ENCODE measurements at regions not wholly inside any gene's neighbourhood (a gene's known extent, or its start where the extent isn't known, plus 50 kb on each side); places are given as distances from the start of the nearest gene placed in this dataset.

- no peak for DNase-seq
Observed at GRCh38 chr22:48256041-48256739, 1493.7 kb downstream of the TBC1D22A start.

GRCh38 chr22:48254311-48254873, 1491.9 kb downstream of the TBC1D22A start:
- DNase-seq, result peak in 1 of 2 experiments; percentile 47

- no peak for DNase-seq
Observed at GRCh38 chr22:48253573-48253972, 1491.1 kb downstream of the TBC1D22A start.

GRCh38 chr22:48253136-48253535, 1490.7 kb downstream of the TBC1D22A start:
- no peak for DNase-seq

- no peak for DNase-seq
Observed at GRCh38 chr22:48251629-48252028, 1489.2 kb downstream of the TBC1D22A start.

- no peak for DNase-seq
Observed at GRCh38 chr22:48250937-48251530, 1488.6 kb downstream of the TBC1D22A start.

GRCh38 chr22:48250286-48250895, 1487.9 kb downstream of the TBC1D22A start:
- DNase-seq, result no peak

GRCh38 chr22:48249713-48250268, 1487.3 kb downstream of the TBC1D22A start:
- no peak for DNase-seq

- no peak for DNase-seq
Observed at GRCh38 chr22:48248901-48249455, 1486.5 kb downstream of the TBC1D22A start.

GRCh38 chr22:48247829-48248228, 1485.4 kb downstream of the TBC1D22A start:
- DNase-seq, result no peak

- DNase-seq, result no peak
Observed at GRCh38 chr22:48245196-48245485, 1482.7 kb downstream of the TBC1D22A start.

- no peak for DNase-seq
Observed at GRCh38 chr22:48244388-48245195, 1482.1 kb downstream of the TBC1D22A start.

GRCh38 chr22:48242461-48242864, 1480.0 kb downstream of the TBC1D22A start:
- DNase-seq, result no peak

GRCh38 chr22:48241658-48242057, 1479.2 kb downstream of the TBC1D22A start:
- no peak for DNase-seq

- no peak for DNase-seq
Observed at GRCh38 chr22:48240935-48241230, 1478.4 kb downstream of the TBC1D22A start.

- no peak for DNase-seq
Observed at GRCh38 chr22:48240148-48240934, 1477.9 kb downstream of the TBC1D22A start.

- no peak for DNase-seq
Observed at GRCh38 chr22:48239461-48240147, 1477.2 kb downstream of the TBC1D22A start.

- DNase-seq, result no peak
Observed at GRCh38 chr22:48238966-48239365, 1476.5 kb downstream of the TBC1D22A start.

GRCh38 chr22:48238284-48238915, 1476.0 kb downstream of the TBC1D22A start:
- DNase-seq, result no peak

GRCh38 chr22:48237466-48238283, 1475.2 kb downstream of the TBC1D22A start:
- no peak for DNase-seq
